NCI-H748 (cell line): ENCODE measurements at regions not wholly inside any gene's neighbourhood (a gene's known extent, or its start where the extent isn't known, plus 50 kb on each side); places are given as distances from the start of the nearest gene placed in this dataset.

ENCODE experiments used
- DNase-seq: peaks from one replicate; lab custom pipeline; 2025; ENCODE audit not compliant: unreplicated experiment; lab: John Stamatoyannopoulos, UW

DNA sequence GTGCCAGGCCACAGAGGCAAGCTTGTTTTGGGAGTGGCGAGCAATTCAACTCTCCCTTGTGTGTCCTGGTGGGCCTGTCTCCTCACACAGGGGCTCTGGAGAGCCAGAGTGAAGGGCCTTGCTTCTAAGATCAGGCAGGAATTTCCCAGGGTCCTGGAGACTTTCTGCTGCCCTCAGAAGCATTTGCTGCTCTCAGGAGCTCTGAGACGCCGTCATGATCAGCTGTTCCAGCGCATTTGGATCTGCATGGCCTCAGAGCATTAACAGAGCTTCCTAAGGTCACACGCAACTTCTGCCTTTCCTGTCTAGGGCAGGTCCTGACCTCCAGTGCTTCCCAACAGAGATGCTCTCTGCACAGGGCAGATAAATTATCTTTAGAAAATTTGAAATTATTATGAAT lies 52.2 kb upstream of the C10orf90 start:
- DNase-seq = no peak

DNA sequence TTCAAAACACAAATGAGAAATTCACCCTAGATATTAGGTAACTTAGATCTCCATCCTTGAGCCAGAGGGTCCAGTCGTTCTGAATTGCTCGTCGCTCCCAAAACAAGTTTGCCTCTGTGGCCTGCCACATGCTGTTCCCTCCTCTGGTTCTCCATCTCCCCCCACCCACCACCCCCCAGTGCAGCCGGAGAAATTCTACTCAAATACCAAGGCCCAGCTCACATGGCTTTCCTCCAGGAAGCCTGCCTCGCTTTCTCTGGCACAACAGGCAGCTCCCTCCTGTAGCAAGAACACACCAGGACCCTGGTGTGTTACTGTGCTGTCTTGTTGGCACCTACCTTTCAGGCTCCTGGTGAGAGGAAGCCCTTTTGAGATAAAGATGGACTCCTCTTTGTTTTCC lies 52.7 kb upstream of the C10orf90 start:
- DNase-seq = no peak

DNA sequence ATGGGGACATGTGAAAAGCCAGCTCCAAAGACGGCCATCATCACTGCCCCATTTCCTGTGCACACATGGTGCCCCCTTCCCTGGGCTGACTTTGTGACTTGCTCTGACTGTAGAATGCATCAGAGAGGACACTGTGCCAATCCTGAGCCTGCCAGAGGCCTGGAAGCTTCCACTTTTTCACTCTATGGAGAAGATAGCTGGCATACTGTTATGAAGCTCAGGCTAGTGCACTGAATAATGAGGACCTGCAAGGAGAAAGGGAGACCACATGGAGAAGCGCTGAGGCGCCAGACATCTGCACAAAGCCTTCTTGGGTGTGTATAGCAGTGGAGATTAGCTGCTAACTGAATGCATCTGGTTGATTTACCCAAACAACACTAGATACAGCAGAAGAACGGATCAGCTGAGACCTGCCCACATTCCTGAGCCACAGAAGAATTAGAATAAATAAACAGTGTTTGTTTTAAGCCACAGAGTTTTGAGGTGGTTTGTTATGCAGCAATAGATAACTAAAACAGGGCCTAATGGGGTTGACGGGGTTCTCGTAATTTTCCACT lies 58.9 kb upstream of the C10orf90 start:
- DNase-seq = no peak

DNA sequence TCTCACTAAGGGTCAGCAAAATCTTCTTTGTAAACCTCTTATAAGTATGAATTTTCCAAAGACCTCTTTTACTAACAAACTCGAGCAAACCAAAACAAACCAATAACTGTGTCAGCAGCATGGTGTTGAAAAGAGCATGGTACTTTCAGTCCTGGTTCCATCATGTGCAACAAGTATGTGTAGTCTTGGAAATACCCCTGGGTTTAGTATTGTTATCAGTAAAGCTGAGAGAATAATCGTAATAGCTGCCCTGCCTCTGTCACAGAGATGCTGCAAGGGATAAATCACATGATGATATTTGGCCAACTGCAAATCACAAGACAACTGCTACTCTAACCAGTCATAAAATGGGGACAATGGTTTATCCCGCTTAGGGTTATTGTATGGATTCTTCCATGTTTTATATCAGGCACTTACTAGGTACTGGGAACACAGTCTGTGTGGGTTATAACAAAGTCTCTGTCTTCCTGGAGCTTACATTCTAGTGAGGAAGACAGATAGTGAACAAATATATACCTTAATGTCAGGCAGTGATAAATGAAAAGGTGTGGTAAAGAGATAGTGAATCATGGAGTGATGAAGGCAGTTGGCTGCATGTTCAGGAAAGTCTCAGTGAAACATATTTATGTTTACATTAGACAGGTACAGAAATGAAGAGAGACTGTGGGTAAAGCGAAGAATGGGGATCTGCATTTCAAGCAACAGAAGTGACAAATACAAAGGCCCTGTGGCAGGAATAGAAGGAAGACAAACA lies 60.5 kb upstream of the C10orf90 start:
- DNase-seq = no peak

GRCh38 chr10:126731610-126731990 lies 61.1 kb upstream of the C10orf90 start:
- DNase-seq = no peak

DNA sequence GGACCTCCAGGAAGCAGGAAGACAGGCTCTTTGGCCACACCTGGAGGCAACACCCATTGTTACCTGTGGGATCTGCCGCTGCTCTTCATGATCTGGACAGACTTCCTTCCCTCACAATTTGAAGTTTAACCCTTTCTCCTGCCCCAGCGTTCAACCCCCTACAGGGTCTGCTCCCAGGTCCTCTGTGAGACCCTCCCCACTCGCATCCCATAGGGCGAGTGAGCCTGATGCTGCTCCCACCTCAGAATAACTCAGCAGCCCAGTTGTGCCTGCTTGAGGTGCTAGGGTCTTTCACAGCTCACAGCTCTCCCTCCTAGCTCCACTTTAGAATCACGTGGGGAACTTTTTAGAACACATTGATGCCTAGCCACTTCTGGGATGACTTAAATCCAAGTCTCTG lies 61.8 kb upstream of the C10orf90 start:
- peak; percentile 6 for DNase-seq

DNA sequence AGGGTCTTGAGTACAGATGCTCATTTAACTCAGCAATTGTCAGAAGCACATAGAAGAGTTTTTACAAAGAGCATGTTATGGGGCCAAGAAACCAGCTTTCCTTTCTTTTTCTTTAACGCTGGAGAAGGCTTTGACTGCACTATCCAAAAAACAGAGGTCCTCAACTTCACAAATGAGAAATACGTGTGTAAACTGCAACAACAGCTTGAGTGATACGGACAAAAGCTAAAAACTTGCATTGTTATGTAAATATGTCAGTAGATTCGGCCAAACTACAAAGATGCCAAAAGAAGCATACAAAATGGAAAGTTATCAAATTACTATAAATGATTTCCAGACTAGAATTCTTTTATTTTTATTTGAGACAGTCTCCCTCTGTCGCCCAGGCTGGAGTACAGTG lies 62.4 kb upstream of the C10orf90 start:
- DNase-seq = no peak

- no peak for DNase-seq
These were observed 63.5 kb upstream of the C10orf90 start for GRCh38 chr10:126734015-126734414.

DNA sequence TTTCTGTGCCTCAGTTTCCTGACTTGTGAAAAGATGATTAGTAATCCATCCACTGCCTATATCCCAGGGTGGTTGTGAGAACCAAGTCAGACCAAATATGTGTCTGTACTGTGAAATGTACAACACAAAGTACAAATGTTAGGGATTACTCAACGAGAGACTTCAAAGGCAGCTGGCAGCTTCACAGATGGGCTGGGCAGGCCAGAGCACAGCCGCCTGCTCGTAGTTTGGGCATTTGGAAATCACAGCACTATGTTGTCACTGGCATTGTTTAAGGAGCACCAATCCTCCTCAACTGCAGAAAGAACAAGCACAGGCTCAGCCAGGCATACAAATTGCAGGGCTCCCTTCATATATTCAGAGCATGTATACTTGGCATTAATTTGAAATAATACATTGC lies 64.5 kb upstream of the C10orf90 start:
- DNase-seq = no peak

DNA sequence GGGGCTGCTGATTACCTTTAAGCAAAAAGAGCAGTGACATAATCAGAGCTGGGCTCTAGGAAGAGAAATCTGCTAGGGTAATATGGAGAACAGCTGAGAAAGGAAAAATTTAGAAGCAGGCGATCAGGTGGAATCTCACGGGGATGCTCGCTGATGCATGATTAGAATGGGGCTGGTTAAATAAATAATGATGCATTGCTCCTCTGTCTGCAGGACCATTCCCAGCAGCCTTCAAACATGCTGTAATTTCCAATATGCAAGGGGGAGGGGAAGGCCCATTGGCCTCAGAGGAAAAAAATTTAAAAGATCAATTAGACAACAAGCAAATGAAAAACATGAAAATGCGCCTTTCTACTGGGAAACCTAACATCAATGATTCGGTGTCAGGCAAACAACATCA lies 65.6 kb upstream of the C10orf90 start:
- DNase-seq = no peak

DNA sequence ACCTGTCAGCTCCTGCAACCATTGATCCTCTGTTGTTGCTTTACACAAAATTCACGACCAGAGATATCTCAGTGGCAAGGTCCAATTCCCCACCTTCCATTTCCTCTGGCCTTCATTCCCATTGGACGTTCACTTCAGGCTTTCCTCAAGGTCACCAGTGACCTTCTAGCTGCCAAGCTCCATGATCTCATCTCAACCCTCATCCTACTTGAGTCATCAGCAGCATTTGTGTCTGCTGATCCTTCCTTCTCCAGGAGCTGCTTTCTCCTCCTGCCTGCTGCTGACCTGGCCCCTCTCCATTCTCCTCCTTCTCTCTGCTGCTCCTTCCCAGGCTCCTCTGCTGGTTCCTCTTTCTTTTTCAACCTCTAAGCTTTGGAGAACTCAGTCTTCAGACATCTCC lies 66.2 kb upstream of the C10orf90 start:
- no peak for DNase-seq

DNA sequence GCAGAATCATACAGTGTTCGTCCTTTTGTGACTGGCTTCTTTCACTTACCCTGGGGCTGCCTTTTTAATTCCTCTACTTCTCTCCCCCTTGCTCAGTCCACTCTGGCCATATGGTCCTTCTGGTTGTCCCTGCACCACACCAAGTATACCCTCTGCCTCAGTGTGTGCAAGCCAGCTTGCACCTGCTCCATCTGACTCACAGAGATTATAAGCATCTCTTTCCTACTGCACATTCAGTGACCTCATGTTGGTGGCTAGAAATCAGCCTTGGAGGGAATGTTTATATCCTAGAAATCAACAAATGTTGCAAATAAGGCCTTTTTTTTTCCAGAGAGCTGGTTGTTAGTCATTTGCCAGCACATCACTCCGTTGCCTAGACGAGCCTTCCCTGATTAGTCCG lies 67.5 kb upstream of the C10orf90 start:
- no peak for DNase-seq

GRCh38 chr10:126744571-126744970 lies 74.1 kb upstream of the C10orf90 start:
- no peak for DNase-seq

DNA sequence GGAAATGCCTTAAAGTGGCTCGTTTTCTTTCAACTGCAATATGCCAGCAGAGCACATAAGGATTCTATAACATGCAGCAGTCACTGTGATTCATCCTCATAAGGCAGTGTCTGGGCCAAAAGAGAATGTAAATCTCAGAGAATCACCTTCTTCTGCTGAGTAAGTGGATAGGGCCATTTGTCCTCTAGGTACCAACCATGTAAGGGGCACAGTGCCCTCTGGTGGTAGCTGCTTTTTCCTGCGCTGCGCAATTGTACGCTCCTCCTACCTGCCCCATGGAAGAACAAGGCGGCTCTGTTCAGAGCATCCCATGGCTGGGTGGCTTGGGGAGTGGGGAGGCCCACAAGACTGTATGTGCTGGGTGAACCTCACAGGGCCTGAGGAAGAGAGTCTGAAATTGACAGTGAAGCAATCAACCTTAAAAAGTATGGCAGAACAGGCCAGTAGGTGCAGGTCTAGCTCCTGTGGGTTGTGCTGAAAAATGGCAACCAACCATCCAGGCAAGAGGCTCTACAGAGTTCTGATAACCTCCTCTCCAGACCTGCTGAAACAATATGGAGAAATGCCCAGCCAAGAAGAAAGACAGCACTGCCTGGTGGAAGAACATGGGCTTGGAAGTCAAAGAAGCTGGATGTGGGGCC lies 78.6 kb upstream of the C10orf90 start:
- peak; percentile 65 for DNase-seq

DNA sequence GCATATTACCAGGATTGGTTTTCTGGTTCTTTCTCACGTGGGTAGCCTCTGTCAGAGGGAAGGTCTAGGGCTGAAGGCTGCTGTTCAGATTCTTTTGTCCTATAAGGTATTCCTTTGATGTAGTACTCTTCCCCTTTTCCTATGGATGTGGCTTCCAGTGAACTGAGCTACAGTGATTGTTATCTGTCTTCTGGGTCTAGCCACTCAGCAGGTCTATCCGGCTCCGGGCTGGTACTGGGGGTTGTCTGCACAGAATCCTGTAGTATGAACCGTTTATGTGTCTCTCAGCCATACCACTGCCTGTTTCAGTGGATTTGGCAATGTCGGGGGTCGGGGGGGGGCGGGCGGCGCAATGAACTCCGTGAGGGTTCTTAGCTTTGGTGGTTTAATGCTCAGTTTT lies 84.5 kb upstream of the C10orf90 start:
- no peak for DNase-seq

- no peak for DNase-seq
These were observed 88.4 kb upstream of the C10orf90 start for GRCh38 chr10:126758867-126759266.

GRCh38 chr10:126759531-126759930 lies 89.0 kb upstream of the C10orf90 start:
- DNase-seq = no peak

GRCh38 chr10:126766646-126767045 lies 96.2 kb upstream of the C10orf90 start:
- DNase-seq = peak; percentile 29

- no peak for DNase-seq
These were observed 100.3 kb upstream of the C10orf90 start for GRCh38 chr10:126770809-126771208.

DNA sequence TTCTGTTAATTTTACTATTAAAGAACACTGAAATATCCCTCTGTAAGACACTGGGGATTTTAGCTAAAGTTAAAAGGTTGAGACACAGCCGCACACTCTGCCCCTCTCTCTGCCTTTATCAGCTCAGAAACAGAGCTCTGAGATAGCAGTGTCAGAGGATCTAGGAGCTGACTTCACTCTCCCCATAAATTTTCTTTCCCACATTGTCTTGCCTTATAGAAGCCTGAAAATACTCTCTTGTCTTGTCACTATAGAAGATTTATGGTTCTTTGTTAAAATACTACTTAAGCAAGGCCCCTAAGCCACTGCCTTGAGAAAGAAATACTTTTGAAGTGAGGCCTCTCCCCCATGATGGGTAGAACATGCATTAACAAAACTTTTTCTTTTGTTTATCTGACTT lies 105.7 kb upstream of the C10orf90 start:
- DNase-seq = no peak

DNA sequence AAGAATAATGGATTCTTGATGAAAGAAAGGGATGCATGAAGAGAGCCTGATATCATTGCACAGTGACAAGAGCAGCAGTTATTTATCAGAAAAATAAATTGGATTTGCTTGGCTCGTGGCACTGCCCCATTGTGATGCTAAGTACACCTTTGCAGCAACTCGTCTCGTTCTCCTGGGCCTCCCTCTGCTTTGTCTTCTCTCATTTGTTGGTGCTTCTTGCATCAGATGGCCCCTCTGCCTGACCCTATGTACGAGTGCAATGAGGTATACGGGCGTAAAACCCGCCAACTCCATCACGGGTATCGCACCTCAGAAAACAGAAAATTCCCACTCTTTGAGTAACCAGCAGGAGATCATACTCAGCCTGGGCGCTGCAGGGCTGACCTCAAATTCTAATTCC lies 107.2 kb upstream of the C10orf90 start:
- no peak for DNase-seq

- DNase-seq = no peak
These were observed 111.1 kb upstream of the C10orf90 start for GRCh38 chr10:126781450-126782216.
